Fibroblast of villous mesenchyme (primary cell): ENCODE measurements at regions not wholly inside any gene's neighbourhood (a gene's known extent, or its start where the extent isn't known, plus 50 kb on each side); places are given as distances from the start of the nearest gene placed in this dataset.

Experiments used
- DNase-seq: peaks from one replicate; pipeline ENCODE4 v3.0.0-alpha.2; 2010; ENCODE audit warnings: low read depth
- H3K4me3 ChIP-seq: 2 replicates; pipeline ENCODE4 v1.5.1; 2011; ENCODE audit warnings: low read depth, mild to moderate bottlenecking, low read length
- TF ChIP-seq, protein P1 (sequence below): IDR thresholded peaks from 2 replicates; pipeline ENCODE4 v1.5.1; 2012; ENCODE audit warnings: low read depth, mild to moderate bottlenecking, low read length; ENCODE audit not compliant: insufficient read depth

DNA sequence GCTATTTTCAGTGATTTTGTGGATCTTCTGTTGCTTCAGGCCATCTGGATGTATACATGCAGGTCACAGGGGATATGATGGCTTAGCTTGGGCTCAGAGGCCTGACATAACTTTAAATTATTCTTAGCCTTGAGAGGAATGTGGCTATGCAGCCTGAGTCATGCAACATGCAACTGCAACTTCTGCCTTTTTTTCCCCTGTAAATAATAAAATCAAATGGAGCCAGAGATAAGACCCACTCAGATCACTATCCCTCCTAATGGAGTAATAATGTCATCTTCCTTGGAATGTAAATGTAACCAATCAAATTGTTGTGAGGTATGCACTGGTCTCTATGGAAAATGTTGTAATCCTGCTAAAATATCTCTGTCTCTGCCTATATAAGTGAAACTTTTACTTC is 54.9 kb downstream of the MAGEB17 start:
- TF ChIP-seq, protein P1, sequence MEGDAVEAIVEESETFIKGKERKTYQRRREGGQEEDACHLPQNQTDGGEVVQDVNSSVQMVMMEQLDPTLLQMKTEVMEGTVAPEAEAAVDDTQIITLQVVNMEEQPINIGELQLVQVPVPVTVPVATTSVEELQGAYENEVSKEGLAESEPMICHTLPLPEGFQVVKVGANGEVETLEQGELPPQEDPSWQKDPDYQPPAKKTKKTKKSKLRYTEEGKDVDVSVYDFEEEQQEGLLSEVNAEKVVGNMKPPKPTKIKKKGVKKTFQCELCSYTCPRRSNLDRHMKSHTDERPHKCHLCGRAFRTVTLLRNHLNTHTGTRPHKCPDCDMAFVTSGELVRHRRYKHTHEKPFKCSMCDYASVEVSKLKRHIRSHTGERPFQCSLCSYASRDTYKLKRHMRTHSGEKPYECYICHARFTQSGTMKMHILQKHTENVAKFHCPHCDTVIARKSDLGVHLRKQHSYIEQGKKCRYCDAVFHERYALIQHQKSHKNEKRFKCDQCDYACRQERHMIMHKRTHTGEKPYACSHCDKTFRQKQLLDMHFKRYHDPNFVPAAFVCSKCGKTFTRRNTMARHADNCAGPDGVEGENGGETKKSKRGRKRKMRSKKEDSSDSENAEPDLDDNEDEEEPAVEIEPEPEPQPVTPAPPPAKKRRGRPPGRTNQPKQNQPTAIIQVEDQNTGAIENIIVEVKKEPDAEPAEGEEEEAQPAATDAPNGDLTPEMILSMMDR = no peak
- H3K4me3 ChIP-seq = no peak overlapping the region
- peak; percentile 49 for DNase-seq

DNA sequence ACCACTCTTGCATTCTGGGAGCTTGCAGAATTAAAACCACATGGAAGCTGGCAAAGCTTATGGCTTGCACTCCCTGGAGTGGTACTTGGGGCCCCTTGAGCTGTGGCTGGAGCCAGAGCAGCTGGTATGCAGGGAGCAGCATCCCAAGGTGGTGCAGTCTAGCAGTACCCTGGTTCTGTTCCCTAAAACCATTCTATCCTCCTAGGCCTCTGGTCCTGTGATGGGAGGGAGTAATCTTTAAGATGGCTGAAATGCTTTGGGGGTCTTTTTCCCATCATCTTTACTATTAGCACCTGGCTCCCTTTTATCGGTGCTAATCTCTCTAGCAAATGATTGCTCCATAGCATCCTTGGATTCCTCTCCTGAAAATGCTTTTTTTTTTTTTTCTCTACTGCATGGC is 56.1 kb downstream of the MAGEB17 start:
- H3K4me3 ChIP-seq = no peak overlapping the region
- TF ChIP-seq, protein P1 = no peak
- DNase-seq = no peak

- DNase-seq = peak; percentile 62
- TF ChIP-seq, protein P1 = no peak
- no peak overlapping the region for H3K4me3 ChIP-seq
These were observed 71.9 kb downstream of the MAGEB17 start for GRCh38 chrX:16239211-16239610.

DNA sequence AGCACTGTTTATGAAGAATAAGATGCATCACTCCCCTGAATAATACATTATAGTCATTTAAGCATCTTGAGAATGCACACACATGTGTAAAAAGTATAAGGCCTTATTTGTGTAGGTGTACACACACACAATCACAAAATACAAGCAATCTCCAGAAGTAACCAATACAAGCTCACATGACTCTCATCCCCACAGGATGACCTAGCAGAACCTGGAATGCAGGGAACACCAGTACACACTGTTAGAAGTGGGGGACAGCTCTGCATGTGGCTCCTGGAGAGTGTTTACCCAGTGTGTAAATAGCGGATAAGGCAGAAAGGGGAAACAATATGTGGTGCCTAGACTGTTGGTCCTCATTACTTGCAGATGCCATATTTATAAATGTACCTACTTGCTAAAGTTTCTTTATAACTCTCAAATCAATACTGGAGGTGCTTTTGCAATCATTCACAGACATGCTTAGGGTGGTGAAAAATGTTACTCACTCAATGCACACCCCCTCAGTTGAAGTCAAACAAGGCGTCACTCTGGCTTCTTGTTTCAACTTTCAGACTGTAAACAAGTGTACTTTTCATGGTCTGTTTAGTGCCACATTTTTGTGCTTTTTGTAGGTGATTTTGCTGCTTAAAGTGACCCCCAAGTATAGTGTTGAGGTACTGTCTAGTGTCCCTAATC is 73.1 kb downstream of the MAGEB17 start:
- H3K4me3 ChIP-seq = no peak overlapping the region
- DNase-seq = peak; percentile 9
- TF ChIP-seq, protein P1 = no peak

DNA sequence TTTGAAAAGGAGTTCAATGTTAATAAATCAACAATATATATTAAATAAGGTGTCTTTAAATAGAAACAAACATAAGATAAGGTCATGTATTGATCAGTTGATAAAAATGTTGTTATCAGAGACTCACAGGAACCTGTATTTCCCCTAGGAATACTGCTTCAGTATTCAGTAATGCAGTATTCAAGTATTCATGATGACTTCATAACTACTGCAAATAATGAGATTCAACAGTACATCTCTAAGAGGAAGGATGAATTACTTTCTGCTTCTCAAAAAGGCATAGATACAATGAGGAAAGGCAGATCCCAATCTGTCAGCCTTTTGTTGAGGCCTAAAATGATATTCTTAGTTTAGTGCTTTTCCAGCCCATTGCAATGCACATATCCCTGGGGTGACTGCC is 73.7 kb downstream of the MAGEB17 start:
- DNase-seq = no peak
- TF ChIP-seq, protein P1 = no peak
- H3K4me3 ChIP-seq = no peak overlapping the region

- peak; percentile 49 for DNase-seq
These were observed 83.0 kb downstream of the MAGEB17 start for GRCh38 chrX:16250296-16250695.

More at GRCh38 chrX:16250296-16250695, 83.0 kb downstream of the MAGEB17 start:
- TF ChIP-seq, protein P1 = no peak
- H3K4me3 ChIP-seq = no peak overlapping the region
